ENCODE measurements at regions not wholly inside any gene's neighbourhood (a gene's known extent, or its start where the extent isn't known, plus 50 kb on each side); places are given as distances from the start of the nearest gene placed in this dataset.
A peak's percentile ranks its signal among the peaks of the same experiment; 100 is the strongest.
"Not testable (repeated sequence)": the region's sequence is repeated elsewhere in the genome, so short reads cannot be mapped to it uniquely, and the experiment has no call there.

DNA sequence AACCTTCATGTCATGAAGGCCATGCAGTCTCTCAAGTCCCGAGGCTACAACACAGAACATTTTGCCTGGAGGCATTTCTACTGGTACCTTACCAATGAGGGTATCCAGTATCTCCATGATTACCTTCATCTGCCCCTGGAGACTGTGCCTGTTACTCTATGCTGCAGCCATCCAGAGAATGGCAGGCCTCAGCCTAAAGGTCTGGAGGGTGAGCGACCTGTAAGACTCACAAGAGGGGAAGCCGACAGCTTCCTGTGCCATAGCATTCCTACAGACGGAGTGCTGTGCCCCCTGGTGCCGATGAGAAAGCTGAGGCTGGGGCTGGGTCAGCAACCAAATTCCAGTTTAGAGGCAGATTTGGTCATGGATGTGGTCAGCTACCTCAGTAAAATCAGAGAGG lies 51.3 kb upstream of the CADPS start:
- DNase-seq (ENCODE audit: low spot score) = no peak

- no peak for DNase-seq (ENCODE audit: low spot score)
Measured at GRCh38 chr3:62928256-62928655, 53.0 kb upstream of the CADPS start.

- no peak for DNase-seq (ENCODE audit: low spot score)
Measured at GRCh38 chr3:62929771-62930170, 54.6 kb upstream of the CADPS start.

GRCh38 chr3:62935793-62936192 lies 60.6 kb upstream of the CADPS start:
- no peak for DNase-seq (ENCODE audit: low spot score)

DNA sequence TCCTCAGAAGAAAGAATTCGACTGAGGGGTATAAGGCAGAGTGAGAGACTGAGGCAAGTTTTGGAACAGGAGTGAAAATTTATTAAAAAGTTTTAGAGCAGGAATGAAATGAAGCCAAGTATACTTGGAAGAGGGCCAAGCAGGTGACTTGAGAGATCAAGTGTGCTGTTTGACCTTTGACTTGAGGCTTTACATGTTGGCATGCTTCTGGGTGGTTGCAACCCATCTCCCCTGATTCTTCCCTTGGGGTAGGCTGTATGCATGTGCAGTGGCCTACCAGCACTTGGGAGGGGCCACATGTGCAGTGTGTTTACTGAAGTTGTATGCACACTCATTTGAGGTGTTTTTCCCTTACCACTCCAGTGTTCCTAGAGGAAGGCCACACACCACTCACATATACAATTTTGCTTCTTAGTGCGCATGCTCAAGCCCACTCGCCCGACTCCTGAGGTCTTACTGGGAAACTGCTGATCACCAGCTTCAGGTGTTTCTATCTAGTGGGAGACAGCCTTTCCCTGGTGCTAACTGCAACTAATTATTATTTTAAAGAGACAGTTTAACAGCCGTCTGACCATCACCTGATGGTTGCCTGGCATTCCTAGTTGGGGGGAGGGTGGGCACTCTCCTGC lies 61.5 kb upstream of the CADPS start:
- DNase-seq (ENCODE audit: low spot score) = no peak

- DNase-seq (ENCODE audit: low spot score) = no peak
Measured at GRCh38 chr3:62938583-62938982, 63.4 kb upstream of the CADPS start.

GRCh38 chr3:62939707-62940106 lies 64.5 kb upstream of the CADPS start:
- DNase-seq (ENCODE audit: low spot score) = no peak

DNA sequence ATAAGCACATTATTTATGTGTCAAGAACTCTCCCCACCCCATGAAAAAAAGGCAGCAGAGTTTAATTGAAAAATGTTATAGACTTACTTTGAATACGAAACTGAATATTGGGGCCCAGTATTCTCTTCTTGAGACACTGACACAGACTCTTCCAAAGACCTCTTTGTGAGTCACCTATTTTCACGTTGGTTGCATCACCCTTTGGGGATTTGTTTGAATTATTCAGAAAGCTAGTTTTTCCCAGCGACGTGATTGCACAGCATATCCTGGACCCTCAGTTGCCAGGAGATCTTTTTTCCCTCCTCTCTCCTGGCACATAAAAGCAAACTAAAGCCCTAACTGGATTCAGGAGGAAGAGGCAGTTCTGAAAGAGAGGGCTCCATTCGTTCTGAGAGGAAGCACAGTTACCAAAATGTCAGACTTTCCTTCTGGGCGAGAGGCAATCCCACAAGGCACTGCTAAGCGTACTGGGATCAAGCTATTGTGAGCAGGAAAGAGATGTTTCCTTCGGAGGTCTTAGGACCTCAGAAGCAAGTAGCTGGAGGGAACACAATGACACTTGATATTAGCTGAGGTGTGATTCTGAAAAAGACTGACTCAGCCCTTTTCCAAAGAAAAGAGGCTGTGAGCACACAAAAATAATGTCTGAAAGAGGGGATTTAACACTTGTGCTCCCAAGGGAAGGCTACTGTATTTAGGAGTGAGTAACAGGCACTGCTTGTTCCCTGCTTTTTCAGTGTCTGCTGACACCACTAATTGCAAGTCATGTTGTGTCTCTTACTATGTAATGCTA lies 65.8 kb upstream of the CADPS start:
- DNase-seq (ENCODE audit: low spot score) = no peak

- DNase-seq (ENCODE audit: low spot score) = no peak
Measured at GRCh38 chr3:62942227-62942626, 67.0 kb upstream of the CADPS start.

DNA sequence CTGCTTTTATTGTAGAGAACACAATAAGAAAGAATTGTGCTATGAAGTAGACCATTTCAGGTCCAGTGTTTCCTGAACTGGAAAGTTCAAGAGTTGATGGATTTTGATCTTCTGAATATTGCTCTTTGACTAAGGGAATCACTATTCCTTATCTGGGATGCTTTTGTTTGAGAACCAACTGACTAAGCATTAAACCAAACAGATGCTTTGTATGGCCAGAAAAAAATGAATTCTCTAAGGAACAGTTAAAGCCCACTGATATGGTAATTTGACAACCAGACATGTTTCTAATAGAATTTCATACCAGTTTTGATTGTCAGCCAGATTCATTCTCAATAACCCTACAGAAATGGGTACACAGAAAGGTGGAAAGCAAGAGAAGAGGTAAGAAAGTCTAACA lies 67.5 kb upstream of the CADPS start:
- no peak for DNase-seq (ENCODE audit: low spot score)

DNA sequence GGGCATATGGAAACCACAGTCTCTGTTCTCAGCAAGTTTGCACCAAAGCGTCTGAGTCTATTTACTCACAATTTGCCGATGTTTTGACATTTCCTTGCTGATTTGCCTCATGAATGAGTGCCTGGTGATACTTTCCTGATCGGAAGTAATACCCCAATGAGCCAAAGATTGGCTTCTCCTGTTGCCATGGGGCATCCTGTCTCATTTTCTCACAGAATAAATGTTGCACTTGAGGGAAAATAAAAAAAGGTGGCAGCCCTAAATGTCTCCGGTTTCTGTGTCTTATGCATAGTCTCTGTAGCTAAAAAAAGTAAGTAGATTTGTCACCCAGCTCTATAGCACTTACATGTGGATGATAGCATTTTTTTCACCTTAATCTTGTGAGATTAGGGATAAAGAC lies 73.7 kb upstream of the CADPS start:
- no peak for DNase-seq (ENCODE audit: low spot score)

DNA sequence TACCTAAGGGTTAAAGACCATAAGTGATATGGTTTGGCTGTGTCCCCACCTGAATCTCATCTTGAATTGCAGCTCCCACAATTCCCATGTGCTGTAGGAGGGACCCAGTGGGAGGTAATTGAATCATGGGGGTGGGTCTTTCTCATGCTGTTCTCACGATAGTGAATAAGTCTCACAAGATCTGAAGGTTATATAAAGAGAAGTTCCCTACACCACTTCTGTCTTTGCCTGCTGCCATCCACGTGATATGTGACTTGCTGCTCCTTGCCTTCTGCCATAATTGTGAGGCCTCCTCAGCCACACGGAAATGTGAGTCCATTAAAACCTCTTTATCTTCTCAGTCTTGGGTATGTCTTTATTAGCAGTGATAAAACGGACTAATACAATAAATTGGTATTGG lies 75.0 kb upstream of the CADPS start:
- no peak for DNase-seq (ENCODE audit: low spot score)

DNA sequence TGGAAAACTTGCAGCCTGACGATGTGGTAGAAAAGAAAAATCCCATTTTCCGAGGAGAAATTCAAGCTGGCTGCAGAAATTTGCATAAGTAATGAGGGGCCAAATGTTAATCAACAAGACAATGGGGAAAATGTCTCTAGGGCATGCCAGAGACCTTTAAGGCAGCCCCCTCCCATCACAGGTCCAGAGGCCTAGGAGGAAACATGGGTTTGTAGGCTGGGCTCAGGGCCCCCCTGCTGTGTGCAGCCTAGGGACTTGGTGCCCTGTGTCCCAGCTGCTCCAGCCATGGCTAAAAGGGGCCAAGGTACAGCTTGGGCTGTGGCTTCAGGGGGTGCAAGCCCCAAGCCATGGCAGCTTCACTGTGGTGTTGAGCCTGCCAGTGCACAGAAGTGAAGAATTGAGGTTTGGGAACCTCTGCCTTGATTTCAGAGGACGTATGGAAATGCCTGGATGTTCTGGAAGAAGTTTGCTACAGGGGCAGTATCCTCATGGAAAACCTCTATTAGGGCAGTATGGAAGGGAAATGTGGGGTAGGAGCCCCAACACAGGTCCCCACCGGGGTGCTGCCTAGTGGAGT lies 75.9 kb upstream of the CADPS start:
- no peak for DNase-seq (ENCODE audit: low spot score)

- DNase-seq (ENCODE audit: low spot score) = not testable (repeated sequence)
Measured at GRCh38 chr3:62951880-62952279, 76.7 kb upstream of the CADPS start.

DNA sequence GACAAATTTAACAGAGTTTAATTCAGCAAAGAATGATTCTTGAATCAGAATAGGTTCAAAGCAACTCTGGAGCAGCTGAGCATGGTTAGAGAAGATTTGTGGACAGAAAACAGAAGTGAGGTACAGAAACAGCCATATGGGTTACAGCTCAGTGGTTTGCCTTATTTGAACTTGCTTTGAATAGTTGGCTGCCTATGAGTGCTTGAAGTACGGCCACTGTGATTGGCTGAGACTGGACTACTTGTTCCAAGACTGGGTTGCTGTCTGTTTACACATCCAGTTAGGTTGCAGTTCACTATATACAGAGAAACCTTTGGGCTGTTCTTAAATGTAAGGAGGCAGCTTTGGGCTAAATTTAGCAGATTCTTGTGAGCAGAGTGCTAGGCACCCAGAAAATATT lies 79.4 kb upstream of the CADPS start:
- peak; percentile 77 for DNase-seq (ENCODE audit: low spot score)

- no peak for DNase-seq (ENCODE audit: low spot score)
Measured at GRCh38 chr3:62955126-62955525, 79.9 kb upstream of the CADPS start.

- DNase-seq (ENCODE audit: low spot score) = no peak
Measured at GRCh38 chr3:62956411-62956810, 81.2 kb upstream of the CADPS start.

DNA sequence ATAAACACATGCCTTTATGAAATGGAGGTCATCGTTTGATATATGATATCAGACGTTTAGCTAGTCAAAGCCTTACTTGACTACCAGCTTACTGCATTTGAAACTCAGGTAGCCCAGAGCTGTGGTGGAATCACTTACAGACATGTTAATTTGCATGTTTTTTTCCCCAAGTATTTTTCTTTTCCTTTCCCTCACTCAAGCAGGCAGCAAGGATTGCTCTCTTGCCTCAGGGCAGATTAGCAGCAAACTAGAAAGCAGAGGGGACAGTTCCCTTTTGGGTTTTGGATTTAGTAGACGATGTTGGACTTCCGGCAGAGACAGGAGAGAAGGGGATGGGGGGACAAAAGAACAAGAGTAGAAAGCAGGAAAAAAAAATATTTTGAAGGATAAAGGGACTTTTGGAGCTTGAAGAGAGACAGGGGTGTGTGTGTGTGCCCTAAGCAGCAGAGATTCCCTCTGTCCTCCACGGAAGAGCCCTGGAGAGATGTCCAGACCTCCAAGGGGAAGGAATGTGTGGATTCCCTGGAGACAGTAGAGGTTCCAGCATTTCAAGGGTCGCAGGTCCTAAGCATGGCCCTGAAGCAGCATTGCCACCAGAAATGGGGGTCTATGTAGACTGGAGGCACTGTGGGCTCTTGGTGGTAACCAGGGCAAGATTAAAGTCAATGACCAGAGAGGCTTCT lies 86.8 kb upstream of the CADPS start:
- DNase-seq (ENCODE audit: low spot score) = no peak

GRCh38 chr3:62962714-62963113 lies 87.5 kb upstream of the CADPS start:
- DNase-seq (ENCODE audit: low spot score) = no peak

- DNase-seq (ENCODE audit: low spot score) = no peak
Measured at GRCh38 chr3:62965311-62965710, 90.1 kb upstream of the CADPS start.

GRCh38 chr3:62968128-62968527 lies 92.9 kb upstream of the CADPS start:
- DNase-seq (ENCODE audit: low spot score) = no peak

- no peak for DNase-seq (ENCODE audit: low spot score)
Measured at GRCh38 chr3:62970648-62971047, 95.4 kb upstream of the CADPS start.

DNA sequence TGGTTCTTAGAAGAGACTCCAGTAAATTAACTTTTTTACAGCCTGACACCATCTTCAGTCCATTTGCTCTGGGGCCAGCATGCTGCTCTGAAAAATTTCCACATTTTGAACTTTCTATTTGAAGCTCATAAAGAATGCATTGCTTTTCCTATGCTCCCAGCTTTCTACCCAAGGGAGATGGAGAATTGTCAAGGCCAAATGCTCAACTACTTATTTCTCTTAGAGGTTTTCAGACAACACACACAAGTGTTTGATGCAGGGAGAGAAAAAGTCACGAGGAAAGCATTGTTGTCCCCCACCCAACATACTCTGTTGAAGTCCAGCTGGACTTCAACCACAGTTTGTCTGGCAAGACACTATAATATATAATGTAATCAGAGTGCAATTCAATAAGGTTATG lies 100.3 kb upstream of the CADPS start:
- DNase-seq (ENCODE audit: low spot score) = no peak

Measured in germinal center (tissue), 1 donor.